ENCODE measurements at regions not wholly inside any gene's neighbourhood (a gene's known extent, or its start where the extent isn't known, plus 50 kb on each side); places are given as distances from the start of the nearest gene placed in this dataset.

DNA sequence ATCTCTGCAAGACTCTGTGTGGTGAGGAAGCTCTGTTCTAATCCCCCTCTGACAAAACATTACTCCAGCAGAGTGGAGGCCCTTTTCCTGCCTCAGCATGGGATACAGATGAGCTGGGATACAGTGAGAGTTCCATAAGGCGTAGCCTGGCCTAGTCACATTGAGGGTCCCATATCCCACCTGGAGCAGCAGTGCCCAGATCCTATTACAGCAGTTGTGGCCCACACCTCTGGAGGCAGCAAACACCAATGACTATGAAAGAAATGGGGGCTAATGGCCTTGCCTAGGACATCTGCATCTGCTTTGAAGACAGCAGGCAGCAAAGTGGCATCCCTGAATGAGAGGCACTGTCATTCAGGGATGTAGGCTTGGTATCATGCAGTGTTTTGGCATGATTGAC lies 534.5 kb downstream of the TDRD15 start:
- TF ChIP-seq, protein P1, sequence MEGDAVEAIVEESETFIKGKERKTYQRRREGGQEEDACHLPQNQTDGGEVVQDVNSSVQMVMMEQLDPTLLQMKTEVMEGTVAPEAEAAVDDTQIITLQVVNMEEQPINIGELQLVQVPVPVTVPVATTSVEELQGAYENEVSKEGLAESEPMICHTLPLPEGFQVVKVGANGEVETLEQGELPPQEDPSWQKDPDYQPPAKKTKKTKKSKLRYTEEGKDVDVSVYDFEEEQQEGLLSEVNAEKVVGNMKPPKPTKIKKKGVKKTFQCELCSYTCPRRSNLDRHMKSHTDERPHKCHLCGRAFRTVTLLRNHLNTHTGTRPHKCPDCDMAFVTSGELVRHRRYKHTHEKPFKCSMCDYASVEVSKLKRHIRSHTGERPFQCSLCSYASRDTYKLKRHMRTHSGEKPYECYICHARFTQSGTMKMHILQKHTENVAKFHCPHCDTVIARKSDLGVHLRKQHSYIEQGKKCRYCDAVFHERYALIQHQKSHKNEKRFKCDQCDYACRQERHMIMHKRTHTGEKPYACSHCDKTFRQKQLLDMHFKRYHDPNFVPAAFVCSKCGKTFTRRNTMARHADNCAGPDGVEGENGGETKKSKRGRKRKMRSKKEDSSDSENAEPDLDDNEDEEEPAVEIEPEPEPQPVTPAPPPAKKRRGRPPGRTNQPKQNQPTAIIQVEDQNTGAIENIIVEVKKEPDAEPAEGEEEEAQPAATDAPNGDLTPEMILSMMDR (IDR thresholded peaks at IDR 0.05) = no peak

DNA sequence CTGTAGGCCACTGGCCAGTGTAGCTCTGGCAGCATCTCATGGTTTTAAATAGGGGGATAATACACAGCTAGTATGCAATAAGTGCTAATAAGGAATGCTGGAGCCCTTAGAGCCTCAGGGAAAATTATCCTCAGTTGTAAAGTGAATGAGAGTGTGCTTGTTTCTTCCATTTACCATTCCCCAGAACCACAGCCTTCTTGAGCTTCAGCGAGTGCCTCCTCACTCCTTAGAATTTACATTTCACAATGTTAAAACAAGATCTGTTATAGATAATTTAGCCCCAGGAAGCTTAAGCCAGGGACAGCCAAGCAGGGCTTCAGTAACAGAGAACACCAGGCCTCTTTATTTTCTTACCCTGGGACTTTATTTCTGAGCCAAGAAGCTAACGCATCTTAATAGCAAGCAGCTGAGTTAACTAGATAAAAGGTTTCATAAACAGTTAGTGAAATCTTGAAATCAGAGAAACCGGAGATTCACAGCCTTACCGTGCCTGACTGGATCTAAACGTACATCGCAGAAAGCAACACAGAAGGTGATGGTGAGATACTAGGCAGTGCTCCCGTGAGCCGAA lies 535.2 kb downstream of the TDRD15 start:
- TF ChIP-seq, protein P1 (IDR thresholded peaks at IDR 0.05) = no peak

DNA sequence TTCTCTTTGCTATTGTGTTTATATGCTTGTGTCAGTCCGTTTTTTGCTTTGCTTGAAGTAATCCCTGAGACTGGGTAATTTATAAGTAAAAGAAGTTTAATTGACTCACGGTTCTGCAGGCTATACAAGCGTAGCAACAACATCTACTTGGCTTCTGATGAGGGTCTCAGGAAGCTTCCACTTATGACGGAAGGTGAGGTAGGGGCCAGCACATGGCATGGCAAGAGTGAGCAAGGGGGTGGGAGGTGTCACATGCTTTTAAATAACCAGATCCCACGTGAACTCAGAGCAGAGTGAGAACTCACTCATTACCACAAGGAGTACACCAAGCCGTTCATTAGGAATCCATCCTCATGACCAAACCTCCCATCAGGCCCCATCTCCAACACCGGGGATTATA lies 540.3 kb downstream of the TDRD15 start:
- TF ChIP-seq, protein P1 (IDR thresholded peaks at IDR 0.05) = no peak

DNA sequence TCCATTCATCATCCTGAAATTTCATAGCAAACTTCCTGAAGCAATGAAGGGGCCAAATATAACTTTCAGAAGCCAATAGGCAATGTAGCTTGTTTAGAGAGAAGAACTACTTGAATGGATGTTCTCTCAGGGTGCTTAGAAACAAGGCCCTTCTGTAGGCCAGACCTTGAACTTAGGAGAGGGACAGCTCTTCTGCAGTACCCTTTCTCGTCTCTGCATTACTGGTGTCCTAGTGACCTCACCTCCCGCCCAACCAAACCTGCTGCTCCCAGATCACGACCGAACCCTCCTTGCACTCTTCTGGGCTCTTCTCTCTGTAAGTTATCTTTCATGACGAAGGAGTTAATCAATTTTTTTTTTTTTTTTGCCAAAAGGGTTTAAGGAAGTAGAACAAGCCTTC lies 543.9 kb downstream of the TDRD15 start:
- TF ChIP-seq, protein P1 (IDR thresholded peaks at IDR 0.05) = no peak

DNA sequence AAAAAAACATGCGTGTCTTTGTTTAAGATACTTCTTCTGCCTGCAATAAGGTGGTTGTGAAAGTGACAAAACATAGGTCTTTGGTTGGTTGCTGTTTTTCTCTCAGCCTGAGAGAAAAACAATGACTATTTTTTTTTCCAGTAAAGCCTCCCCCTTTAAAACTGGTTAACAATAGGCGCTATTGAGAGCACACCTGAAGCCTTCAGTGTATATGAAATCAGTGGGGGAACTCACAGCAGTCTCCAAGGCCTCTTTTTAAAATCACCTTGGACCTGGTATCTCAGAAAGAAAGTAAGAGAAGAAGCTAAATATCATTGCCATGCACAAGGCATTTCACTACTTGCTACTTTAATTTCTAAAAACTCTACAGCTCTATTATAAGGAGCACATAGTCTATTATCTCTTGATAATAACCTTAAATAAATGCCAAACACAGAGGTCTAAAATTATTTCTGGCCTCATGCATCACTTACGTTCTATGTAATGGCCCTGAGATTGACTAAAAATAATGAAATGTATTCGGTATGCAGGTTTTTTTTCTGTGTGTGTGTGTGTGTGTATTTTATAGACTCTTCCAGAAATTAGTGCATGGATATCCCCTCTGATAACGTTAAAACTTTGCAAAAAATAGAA lies 544.4 kb downstream of the TDRD15 start:
- TF ChIP-seq, protein P1 (IDR thresholded peaks at IDR 0.05) = no peak

DNA sequence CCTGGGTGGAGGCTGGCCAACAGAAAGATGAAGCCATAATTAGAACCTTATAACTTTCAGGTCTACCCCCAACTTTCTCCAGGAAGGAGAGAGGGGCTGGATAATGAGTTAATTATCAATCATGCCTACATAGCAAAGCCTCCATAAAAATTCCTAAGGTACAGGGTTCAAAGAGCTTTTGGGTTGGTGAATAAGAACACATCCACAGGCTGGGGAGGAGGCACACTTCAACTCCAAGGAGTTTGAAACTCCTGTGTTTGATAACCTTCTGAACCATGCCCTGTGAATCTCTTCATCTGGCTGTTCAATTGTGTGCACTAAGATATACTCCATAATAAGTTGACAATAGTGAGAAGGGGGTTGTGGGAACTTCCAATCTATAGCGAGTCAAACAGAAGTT lies 552.3 kb downstream of the TDRD15 start:
- TF ChIP-seq, protein P1 (IDR thresholded peaks at IDR 0.05) = no peak

DNA sequence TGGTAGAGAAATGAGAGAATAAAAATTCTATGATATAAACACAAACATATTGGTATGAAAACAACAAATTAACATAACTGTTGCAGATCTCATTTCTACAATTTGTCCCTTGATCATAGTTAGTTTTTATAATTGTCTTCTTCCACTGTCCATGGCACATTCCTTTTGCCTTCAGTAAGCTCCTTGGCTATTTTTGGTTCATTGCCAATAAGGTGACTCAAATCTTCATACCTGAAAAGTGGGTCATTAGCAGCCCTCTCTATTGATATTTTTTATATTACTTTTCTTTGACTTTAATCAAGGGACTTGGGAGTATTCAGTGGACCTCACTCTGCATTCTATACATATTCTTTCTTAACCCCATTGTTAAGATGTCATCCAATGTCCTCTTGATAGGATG lies 552.9 kb downstream of the TDRD15 start:
- TF ChIP-seq, protein P1 (IDR thresholded peaks at IDR 0.05) = no peak

DNA sequence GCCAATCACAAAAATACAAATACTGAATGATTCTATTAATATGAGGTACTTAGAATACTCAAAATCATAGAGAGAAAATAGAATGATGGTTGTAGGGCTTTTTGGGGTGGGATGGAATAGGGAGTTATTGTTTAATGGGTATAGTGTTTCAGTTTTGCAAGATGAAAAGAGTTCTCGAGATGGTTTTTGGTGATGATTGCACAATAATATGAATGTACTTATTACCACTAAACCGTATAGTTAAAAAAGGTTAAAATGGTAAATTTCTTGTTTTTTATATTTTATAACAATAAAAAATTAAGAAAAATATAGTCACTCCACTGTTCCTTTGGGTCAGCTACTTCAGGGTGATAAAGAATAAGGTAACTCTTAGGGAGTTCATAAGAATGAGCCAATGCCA lies 560.1 kb downstream of the TDRD15 start:
- TF ChIP-seq, protein P1 (IDR thresholded peaks at IDR 0.05) = no peak

Data from LNCAP (cell line).